ENCODE measurements at regions not wholly inside any gene's neighbourhood (a gene's known extent, or its start where the extent isn't known, plus 50 kb on each side); places are given as distances from the start of the nearest gene placed in this dataset.
"Not testable (repeated sequence)": the region's sequence is repeated elsewhere in the genome, so short reads cannot be mapped to it uniquely, and the experiment has no call there.

DNA sequence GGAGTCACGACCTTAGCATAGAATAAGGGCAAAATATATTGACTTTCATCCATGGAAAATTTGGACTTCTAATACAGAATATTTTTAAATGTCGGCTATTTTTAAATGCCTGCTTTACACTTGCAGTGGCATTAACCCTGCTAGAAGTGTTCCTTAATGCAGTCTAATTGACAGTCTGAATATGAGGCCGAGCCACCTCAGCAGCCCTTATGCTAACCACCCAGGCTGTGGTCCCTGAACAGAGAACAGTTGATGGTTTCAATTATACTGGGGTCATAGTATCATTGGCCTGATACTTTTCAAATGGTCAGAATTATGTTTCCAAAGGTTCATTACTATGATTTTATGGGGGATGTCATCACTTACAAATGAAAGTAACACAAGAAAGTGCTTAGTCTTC lies 764.7 kb upstream of the SLITRK1 start:
- no peak for DNase-seq (ENCODE audit: low read depth in 4 of 4, low spot score in 2 of 4)

DNA sequence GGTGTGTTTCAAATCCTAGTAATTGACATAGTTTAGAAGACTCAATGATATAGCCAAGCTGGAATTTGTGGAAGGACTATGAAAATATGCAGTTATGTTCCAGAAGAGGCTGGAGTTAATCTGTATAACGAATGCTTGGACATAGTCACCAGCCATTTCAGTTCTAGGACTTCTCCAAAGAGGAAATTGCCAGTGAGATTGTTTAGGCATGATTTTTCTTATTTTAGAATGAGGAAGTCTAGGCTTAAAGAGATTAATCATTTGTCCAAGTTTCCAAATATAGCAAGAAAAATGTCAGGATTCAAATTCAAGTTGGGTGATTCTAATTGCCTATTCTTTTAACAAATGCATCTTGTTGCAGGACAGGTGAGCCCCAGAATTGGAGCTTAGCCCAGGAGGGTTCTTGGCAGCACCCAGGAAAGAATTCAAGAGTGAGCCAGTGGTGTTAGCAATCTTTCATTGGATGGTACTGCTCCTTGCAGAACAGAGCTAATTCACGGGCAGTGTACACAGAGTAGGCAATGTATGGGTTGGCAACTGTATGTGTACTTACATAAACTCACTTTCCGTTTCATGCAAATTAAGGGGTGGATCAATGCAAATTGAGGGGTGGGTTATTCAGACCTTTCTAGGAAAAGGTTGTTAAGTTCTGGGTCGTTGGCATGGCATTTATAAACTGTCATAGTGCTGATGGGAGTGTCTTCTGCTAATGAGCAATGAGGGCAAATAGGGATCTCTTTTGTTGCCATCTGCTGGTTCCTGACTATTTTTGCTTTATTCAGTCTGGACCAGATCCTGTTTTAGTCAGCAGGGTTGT lies 763.1 kb upstream of the SLITRK1 start:
- no peak for DNase-seq (ENCODE audit: low read depth in 4 of 4, low spot score in 2 of 4)

DNA sequence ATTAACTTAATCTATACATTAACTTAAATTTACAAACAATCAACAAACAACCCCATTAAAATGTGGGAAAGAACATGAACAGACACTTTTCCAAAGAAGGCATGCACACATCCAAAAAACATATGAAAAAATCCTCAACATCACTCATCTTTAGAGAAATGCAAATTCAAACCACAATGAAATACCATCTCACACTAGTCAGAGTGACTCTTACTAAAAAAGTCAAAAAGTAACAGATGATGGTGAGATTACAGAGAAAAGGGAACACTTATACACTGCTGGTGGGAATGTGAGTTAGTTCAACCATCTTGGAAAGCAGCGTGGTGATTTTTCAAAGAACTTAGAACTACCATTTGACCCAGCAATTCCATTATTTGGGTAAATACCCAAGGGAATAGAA lies 759.2 kb upstream of the SLITRK1 start:
- no peak for DNase-seq (ENCODE audit: low read depth in 4 of 4, low spot score in 2 of 4)

DNA sequence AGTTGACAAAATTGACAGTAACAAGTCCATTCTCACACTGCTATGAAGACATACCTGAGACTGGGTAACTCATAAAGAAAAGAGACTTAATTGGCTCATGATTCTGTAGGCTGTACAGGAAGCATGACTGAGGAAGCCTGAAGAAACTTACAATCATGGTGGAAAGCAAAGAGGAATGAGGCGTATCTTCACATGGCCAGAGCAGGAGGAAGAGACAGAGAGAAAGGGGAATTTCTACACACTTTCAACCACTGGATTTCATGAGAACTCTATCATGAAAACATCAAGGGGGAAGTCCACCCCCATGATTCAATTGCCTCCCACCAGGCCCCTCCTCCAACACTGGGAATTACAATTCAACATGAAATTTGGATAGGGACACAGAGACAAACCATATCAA lies 758.4 kb upstream of the SLITRK1 start:
- DNase-seq (ENCODE audit: low read depth in 4 of 4, low spot score in 2 of 4), result no peak

DNA sequence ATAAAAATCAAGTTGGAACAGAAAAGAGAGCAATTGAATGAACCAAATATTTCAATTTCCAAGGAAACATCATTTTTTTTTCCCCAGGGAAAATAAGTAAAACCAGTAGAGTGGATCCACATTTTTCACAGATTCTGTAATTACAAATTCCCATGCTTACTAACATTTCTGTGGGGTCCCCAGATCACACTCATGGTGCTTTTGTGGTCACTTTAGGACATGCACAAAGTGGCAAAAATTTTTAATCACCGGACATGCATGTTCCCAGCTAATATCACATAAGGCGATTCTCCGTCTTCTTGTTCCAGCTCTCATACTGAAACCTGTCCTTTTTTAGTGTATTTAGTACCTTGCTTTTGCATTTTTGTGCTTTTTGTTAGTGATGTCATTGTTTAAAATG lies 748.2 kb upstream of the SLITRK1 start:
- no peak for DNase-seq (ENCODE audit: low read depth in 4 of 4, low spot score in 2 of 4)

DNA sequence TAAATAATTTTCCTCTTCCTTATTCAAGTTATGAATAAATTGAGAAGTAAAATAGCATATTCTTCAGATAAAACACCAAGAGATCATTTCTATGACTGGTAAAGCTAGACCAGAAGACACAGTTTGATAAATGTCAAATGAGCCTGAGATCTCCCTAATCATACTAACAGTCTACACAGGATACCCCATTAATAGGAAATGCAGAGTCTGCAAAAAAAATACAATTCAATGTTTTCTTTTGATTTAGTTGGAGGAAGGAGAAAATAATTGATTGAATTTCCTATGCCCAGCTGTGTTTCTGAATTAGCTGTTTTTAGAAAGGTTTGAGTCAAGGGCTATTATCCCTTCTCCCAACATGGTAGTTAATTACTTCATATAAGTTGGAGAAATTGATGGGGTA lies 734.6 kb upstream of the SLITRK1 start:
- DNase-seq (ENCODE audit: low read depth in 4 of 4, low spot score in 2 of 4), result no peak

DNA sequence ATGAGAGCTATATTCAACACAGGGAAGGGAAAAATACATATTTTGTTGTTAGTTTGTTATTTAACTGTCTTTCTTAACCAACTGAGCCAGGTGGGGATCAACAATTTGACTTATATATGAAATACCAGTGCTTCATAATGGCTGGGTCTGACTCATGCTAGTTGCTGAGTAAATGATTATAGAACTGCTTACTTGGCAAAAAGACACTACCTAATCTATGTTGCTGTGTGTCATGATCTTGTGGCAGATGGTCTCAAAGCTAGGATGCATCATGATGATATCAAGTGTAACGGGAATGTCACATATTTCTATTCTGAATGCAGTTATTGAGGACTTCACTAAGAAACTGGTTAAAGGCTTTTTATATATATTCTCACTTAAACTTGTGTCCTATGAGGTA lies 727.4 kb upstream of the SLITRK1 start:
- no peak for DNase-seq (ENCODE audit: low read depth in 4 of 4, low spot score in 2 of 4)

DNA sequence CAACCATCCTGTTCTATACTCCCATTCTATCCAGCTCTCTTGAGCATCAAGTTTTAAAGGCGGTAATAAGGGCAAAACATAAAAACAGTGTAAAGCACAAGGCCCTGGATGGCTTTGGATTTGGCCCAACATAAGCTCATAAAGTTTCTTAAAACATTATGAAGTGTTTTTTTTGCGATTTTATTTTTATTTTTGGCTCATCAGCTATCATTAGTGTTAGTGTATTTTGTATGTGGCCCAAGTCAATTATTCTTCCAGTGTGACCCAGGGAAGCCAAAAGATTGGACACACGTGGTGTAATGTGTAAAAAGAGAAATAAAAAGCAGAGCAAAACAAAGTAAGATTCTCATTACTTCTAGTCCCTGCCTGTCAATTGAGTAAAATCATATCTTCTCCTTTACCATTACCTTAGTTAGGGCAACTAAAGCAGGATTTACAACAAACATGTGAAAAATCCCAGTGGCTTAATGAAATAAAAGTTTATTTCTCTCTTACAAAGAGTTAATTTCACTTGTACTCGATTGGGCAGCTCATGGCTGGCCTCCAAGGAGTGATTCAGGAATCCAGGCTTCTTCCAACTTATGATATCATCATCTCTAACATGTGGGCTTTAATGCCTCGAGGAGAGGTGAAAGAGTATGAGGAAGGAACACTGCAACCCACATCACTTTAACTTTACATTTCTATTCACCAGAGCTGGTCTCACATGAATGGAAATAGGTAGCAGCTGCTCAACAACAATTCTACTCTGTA lies 725.2 kb upstream of the SLITRK1 start:
- DNase-seq (ENCODE audit: low read depth in 4 of 4, low spot score in 2 of 4), result peak in 1 of 4 donors; percentile 7

DNA sequence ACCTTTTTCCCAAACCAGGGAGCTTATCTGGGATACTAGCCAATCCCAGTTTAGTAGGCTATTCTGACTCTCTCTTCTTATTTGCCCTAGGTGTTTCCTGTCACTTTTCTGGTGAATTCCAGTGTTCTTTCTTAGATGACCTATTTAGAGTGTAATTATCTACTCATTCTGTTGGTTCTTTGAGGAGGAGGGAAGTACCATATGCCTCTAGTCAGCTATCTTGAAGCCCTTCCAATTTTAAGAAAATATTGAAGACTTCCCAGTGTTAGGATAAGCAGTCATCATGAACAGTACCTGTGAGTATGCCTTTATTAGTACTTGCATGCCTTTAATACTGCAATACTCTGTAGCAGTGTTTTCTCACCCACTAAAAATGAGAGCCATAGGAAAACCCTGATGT lies 724.3 kb upstream of the SLITRK1 start:
- DNase-seq (ENCODE audit: low read depth in 4 of 4, low spot score in 2 of 4), result no peak

DNA sequence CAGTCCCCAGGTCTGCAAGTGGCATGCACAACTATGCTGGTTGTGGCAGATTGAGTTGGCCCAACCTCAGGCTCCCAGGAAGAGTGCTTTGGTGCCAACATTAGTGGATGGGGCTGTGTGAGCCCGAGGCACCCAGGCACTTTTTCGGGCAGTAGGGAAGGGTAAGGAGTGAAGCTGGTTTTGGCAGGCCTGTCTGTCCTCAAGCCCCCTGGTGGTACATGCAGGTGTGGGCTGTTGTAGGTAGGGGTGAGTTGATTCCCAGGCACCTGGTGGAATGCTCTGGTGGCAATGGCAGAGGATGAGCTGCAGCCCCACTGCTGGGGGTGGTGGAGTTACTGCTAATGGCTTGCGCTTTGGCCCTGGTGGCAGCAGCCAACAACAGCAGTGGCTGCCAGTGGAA lies 723.7 kb upstream of the SLITRK1 start:
- DNase-seq (ENCODE audit: low read depth in 4 of 4, low spot score in 2 of 4), result no peak

DNA sequence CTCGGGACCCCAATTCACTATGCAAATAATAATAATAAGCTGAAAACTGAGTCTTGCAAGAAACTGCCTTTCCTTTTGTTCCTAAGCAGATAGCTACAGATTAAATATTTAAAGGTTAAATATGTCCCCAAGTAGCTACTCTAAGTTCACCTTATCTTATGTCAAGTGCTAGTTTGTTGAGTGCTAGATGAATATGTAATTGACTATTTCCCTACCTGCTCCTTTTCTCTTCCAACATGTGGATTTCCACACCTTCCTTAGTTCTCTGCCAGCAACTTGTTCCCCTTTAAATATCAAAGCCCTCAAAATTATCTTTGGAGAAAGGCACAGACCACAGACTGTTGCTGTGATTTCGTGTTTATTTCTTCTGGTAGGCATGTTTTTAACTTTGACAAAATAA lies 709.2 kb upstream of the SLITRK1 start:
- no peak for DNase-seq (ENCODE audit: low read depth in 4 of 4, low spot score in 2 of 4)

DNA sequence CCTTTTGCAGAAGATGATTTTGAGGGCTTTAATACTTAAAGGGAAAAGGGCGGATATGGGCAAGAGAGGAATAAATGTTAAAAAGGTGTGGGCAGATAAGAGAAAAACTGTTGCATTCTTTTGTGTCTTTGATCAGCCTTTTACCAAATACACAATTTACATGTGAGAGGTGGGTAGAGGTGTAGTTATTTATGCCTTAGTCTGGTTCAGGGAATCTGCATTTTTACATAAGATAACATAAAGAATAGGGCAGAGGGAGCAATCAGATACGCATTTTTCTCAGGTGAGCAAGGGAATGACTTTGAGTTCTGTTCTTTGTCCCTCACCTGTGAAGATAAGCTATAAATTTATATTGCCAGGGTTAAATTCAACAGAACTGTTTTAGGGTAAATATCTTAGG lies 708.4 kb upstream of the SLITRK1 start:
- no peak for DNase-seq (ENCODE audit: low read depth in 4 of 4, low spot score in 2 of 4)

DNA sequence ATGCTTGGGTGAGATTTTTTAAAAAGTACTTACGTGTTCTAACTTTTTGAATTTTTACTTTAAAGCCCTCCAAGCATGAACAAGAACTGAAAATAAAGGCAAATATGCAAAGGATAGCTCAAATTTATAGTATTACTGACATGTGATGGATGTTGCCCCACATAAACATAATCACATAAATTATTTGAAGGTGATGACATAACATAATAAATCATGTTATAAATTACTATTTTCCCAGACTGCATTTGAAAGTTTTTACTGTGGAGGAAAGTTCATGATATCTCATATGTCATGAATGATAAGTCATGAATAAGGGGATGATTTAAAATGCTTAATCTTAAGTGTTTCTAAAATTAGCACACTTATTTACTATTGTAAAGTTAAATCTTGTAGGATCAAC lies 705.7 kb upstream of the SLITRK1 start:
- DNase-seq (ENCODE audit: low read depth in 4 of 4, low spot score in 2 of 4), result no peak

DNA sequence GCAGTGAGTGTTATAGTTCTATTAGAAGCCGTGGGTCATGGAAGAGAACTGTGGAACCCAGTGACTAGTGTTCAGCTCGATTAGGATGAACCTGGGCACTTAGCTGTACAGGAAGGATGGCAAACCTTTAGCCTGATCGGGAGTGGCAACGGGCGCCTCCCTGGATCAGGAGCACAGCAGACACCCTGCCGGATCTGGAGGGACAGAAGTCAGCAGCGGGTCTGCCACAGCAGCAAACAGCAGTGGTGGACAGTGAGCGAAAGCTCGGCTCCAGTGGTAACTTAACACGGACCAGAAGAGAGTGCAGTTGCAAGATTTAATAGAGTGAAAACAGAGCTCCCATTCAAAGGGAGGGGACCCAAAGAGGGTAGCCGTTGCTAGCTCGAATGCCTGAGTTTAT lies 697.6 kb upstream of the SLITRK1 start:
- DNase-seq (ENCODE audit: low read depth in 4 of 4, low spot score in 2 of 4), result not testable (repeated sequence)

DNA sequence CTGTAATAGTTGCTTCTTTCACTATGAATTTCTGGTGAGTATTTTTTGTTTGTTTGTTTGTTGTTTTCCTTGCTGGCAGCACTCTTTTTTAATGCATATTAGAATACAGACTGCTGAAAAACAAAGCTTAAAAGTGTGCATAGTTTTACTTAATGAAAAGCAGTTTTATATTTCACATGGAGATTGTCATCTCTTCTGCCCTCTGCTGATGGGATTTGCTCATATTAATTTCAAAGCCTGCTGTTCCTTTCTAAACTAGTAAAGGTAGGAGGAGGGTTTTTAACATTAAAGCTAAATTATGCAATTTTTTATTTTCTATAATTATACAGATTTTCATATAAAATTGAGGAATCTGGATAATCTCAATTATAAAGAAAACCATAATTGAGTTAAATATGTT lies 692.6 kb upstream of the SLITRK1 start:
- DNase-seq (ENCODE audit: low read depth in 4 of 4, low spot score in 2 of 4), result no peak

DNA sequence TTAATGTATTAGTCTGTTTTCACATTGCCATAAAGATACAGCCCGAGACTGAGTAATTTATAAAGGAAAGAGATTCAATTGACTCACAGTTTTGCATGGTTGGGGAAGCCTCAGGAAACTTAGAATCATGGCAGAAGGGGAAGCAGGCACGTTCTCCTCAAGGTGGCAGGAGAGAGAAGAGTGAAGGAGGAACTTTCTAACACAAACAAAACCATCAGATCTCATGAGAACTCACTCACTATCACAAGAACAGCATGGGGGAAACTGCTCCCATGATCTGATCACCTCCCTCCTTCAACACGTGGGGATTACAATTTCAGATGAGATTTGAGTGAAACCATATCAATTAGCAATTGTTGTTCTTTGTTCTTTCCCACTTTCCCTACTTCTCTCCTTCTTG lies 689.0 kb upstream of the SLITRK1 start:
- no peak for DNase-seq (ENCODE audit: low read depth in 4 of 4, low spot score in 2 of 4)

DNA sequence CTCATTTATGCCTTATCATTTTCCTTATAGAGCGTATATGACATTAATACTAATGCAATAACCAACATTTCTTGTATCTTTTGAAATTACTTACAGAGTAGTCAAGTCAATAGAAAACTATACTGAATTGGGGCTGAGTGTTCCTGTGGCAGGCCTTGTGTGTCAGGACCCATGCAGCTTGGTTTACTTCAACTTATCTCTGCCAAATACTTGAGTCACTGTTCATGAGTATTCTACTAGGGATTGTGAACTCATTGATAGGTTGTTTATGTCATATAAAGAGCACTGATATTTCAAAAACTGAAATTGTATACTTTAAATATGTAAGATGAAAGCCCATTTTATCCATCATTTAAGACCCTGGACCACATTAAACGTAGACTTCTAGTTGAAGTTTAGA lies 688.6 kb upstream of the SLITRK1 start:
- no peak for DNase-seq (ENCODE audit: low read depth in 4 of 4, low spot score in 2 of 4)

DNA sequence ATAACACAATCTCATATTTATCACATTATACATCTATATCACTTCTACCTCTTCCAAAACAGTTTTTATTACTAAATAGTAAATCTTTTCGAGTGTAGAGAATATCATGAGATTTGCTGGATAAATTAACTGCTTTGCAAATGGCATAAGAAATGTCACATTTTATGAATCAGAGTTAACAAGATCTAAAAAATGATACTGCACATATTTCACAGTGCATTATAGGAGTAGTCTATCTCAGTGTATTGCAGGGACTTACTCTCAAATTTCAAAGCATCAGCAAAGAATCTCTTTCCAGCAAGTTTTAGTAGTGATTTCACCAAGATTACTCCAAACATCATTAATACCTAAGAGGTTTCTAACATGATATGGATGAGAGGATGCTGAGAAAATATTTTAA lies 687.1 kb upstream of the SLITRK1 start:
- no peak for DNase-seq (ENCODE audit: low read depth in 4 of 4, low spot score in 2 of 4)

DNA sequence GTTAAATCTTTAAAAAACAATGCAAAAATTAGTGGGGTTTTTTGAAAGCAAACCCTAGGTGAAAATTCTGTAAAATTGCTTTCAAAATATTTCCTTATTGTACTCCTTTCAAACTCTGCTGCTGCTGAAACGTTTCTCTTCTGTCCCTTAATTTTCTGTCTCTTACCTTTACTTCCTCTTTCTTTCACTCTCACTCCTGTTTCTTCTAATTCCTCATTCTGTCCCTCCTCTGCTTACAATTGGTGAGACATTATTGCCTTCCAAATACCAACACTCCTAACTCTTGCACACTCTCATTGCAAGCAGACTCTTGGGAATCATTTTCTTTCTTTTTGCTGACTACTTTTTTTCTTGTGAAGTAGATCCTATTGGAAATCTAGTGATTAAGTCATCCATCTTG lies 685.6 kb upstream of the SLITRK1 start:
- DNase-seq (ENCODE audit: low read depth in 4 of 4, low spot score in 2 of 4), result no peak

DNA sequence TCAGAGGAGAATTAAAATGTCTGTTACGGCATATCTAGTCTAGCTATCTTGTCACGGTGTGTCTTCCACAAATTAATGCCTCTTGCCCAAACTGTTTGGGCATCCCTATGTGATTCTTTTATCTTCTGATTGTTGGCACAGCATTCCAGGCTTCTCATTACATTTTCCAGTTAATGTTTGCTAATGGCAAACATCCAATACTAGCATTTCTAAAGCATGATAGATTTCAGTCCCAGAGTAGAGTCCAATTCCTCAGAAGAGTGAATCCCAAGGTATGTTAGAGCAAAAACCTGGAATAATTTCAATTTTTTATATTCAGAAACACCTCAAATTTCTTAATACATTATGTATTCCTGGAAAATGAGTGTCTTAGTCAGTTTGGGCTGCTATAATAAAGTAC lies 684.5 kb upstream of the SLITRK1 start:
- DNase-seq (ENCODE audit: low read depth in 4 of 4, low spot score in 2 of 4), result no peak

DNA sequence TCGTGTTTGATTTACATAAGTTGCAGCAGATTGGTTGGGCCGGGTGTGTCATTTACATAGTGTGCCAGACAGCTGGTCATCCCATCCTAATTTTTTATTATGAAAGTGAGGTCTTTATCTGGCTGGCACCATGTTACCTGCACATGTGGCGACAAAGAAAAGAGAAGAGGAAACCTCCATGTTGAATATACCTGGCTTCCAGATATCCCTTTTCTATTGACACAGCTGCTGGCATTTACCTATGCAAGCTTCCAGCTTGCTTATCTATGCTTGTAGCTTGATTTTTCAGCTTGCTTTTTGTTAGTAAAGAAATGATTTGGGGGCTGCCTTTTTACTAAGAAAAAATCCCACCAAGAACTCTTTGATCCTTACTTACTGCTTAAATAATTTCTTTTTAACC lies 681.3 kb upstream of the SLITRK1 start:
- no peak for DNase-seq (ENCODE audit: low read depth in 4 of 4, low spot score in 2 of 4)

DNA sequence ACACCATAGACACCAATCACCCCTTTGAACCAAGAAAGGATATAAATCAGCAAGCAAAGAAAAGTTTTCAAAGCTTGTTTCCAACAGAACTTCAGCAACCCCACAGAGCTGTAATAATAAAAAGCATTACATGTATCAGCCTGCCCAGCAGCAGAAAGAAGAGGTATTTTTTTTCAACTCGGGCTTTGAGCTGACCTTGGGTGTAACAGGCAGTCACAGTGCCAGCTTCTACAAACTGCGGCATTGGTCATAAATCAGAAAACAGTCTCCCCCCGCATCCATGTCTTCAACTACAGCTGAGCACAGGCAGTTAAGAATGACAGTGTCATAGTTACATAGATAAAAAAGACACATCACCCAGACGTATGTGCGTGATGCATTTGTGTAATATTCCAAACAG lies 671.0 kb upstream of the SLITRK1 start:
- peak in 2 of 4 donors; percentile 13 to 25 for DNase-seq (ENCODE audit: low read depth in 4 of 4, low spot score in 2 of 4)
